Activated T-helper 2 cell treated with anti-CD3 and anti-CD28 coated beads, Interferon-gamma antibody, Interleukin-2, Interleukin-4, amounts not matched to agents 10 μg/mL and 5 μg/mL and 100 μg/mL, durations not matched to agents 14 hours and 24 hours and 36 hours (primary cell): ENCODE measurements at regions not wholly inside any gene's neighbourhood (a gene's known extent, or its start where the extent isn't known, plus 50 kb on each side); places are given as distances from the start of the nearest gene placed in this dataset.
A peak's percentile ranks its signal among the peaks of the same experiment; 100 is the strongest.
"Not testable (repeated sequence)": the region's sequence is repeated elsewhere in the genome, so short reads cannot be mapped to it uniquely, and the experiment has no call there.

Experiments
- DNase-seq: peaks from one replicate; pipeline ENCODE4 v3.0.0; 2021; ENCODE audit warnings: low spot score
- H3K27ac Mint-ChIP-seq: one replicate; pipeline ENCODE4 v1.8.0; 2021; ENCODE audit warnings: mixed read lengths
- H3K27me3 Mint-ChIP-seq: one replicate; pipeline ENCODE4 v1.8.0; 2021; ENCODE audit warnings: low read depth, mixed read lengths
- H3K36me3 Mint-ChIP-seq: one replicate; pipeline ENCODE4 v1.8.0; 2021; ENCODE audit warnings: low read depth, mixed read lengths
- H3K4me1 Mint-ChIP-seq: one replicate; pipeline ENCODE4 v1.8.0; 2021; ENCODE audit warnings: low read depth, mixed read lengths
- H3K4me3 Mint-ChIP-seq: one replicate; pipeline ENCODE4 v1.8.0; 2021; ENCODE audit warnings: low read depth, mild to moderate bottlenecking, moderate library complexity, mixed read lengths
- H3K9me3 Mint-ChIP-seq: one replicate; pipeline ENCODE4 v1.8.0; 2021; ENCODE audit warnings: mixed read lengths
- intact Hi-C: fragments of 100-400 bp; cut with micrococcal nuclease; formaldehyde crosslinking; loops from one replicate; pipeline ENCODE4 v1.15.1; 2023

- Mint-ChIP-seq H3K36me3 (no peaks in the 10 kb centered on the region), H3K4me3 (peak overlapping the region; percentile 82), H3K9me3 (no peaks in the 10 kb centered on the region), H3K27me3 (peaks cover 40% of the 10 kb centered on the region), H3K4me1 (peaks cover 29% of the 10 kb centered on the region), H3K27ac (peak overlapping the region; percentile 46)
- intact Hi-C loops = loop anchor here (2.0 to 5.0 kb wide), 3 partner anchors 45 to 551 kb away; no protein-coding TSS in a partner anchor
- DNase-seq = no peak
Measured at GRCh38 chr6:22147921-22148776, 148.7 kb downstream of the PRL start.

- no peak for DNase-seq
- no peak overlapping the region for H3K27ac Mint-ChIP-seq
- H3K4me3 Mint-ChIP-seq = no peak overlapping the region
- H3K27me3 Mint-ChIP-seq = peaks cover 44% of the 10 kb centered on the region
- H3K4me1 Mint-ChIP-seq = peaks cover 29% of the 10 kb centered on the region
- no peaks in the 10 kb centered on the region for H3K9me3 Mint-ChIP-seq
- intact Hi-C loops = loop anchor here (2.0 to 5.0 kb wide), 2 partner anchors 80 to 552 kb away; no protein-coding TSS in a partner anchor
- H3K36me3 Mint-ChIP-seq = no peaks in the 10 kb centered on the region
Measured at GRCh38 chr6:22149096-22149495, 147.7 kb downstream of the PRL start.

- no peaks in the 10 kb centered on the region for H3K9me3 Mint-ChIP-seq
- intact Hi-C loops = loop anchor here (2.0 to 5.0 kb wide), 2 partner anchors 81 to 552 kb away; no protein-coding TSS in a partner anchor
- no peak overlapping the region for H3K4me3 Mint-ChIP-seq
- H3K4me1 Mint-ChIP-seq = peaks cover 29% of the 10 kb centered on the region
- H3K36me3 Mint-ChIP-seq = no peaks in the 10 kb centered on the region
- H3K27me3 Mint-ChIP-seq = peaks cover 39% of the 10 kb centered on the region
- no peak overlapping the region for H3K27ac Mint-ChIP-seq
- DNase-seq = no peak
Measured at GRCh38 chr6:22149501-22150367, 147.1 kb downstream of the PRL start.

GRCh38 chr6:22150368-22151035 lies 146.3 kb downstream of the PRL start:
- intact Hi-C loops = no loop called here
- Mint-ChIP-seq H3K36me3 (no peaks in the 10 kb centered on the region), H3K4me1 (peaks cover 28% of the 10 kb centered on the region), H3K9me3 (no peaks in the 10 kb centered on the region), H3K27ac (no peak overlapping the region), H3K27me3 (peaks cover 34% of the 10 kb centered on the region), H3K4me3 (no peak overlapping the region)
- DNase-seq = no peak

DNA sequence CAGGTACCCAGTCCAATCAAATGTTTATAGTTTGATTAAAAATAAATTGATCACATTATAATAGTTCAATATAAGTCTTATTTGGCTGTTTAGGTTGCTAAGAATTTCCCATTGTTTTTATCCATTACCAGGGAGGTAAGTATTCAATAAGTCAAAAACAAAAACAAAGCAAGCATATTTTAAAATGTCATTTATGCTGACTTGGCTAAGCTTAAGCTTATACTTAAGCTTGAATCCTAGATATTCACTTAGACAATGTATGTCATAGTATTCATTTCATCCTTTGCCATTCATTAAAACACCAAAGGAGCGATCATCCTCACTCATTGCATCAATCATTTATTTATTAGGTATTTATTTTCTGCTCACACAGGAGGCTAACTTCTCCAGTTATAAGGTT lies 144.9 kb downstream of the PRL start:
- H3K27me3 Mint-ChIP-seq = peaks cover 23% of the 10 kb centered on the region
- no peak overlapping the region for H3K27ac Mint-ChIP-seq

GRCh38 chr6:22152841-22153240 lies 144.0 kb downstream of the PRL start:
- no peaks in the 10 kb centered on the region for H3K9me3 Mint-ChIP-seq
- H3K4me3 Mint-ChIP-seq = no peak overlapping the region
- DNase-seq = no peak
- H3K27ac Mint-ChIP-seq = no peak overlapping the region
- H3K4me1 Mint-ChIP-seq = peaks cover 11% of the 10 kb centered on the region
- peaks cover 18% of the 10 kb centered on the region for H3K27me3 Mint-ChIP-seq
- no peaks in the 10 kb centered on the region for H3K36me3 Mint-ChIP-seq
- intact Hi-C loops = no loop called here

More for the DNA sequence above, 144.9 kb downstream of the PRL start:
- intact Hi-C loops = no loop called here
- Mint-ChIP-seq H3K36me3 (no peaks in the 10 kb centered on the region), H3K4me1 (peaks cover 19% of the 10 kb centered on the region), H3K9me3 (no peaks in the 10 kb centered on the region), H3K4me3 (no peak overlapping the region)
- no peak for DNase-seq

GRCh38 chr6:22153384-22154158 lies 143.3 kb downstream of the PRL start:
- H3K36me3 Mint-ChIP-seq = no peaks in the 10 kb centered on the region
- intact Hi-C loops = no loop called here
- H3K27me3 Mint-ChIP-seq = peaks cover 11% of the 10 kb centered on the region
- H3K9me3 Mint-ChIP-seq = no peaks in the 10 kb centered on the region
- no peak for DNase-seq
- H3K27ac Mint-ChIP-seq = no peak overlapping the region
- no peak overlapping the region for H3K4me3 Mint-ChIP-seq
- H3K4me1 Mint-ChIP-seq = peaks cover 4% of the 10 kb centered on the region

- no peaks in the 10 kb centered on the region for H3K9me3 Mint-ChIP-seq
- H3K4me3 Mint-ChIP-seq = no peak overlapping the region
- no peak overlapping the region for H3K27ac Mint-ChIP-seq
- H3K27me3 Mint-ChIP-seq = peaks cover 7% of the 10 kb centered on the region
- no peaks in the 10 kb centered on the region for H3K4me1 Mint-ChIP-seq
- no peaks in the 10 kb centered on the region for H3K36me3 Mint-ChIP-seq
- intact Hi-C loops = no loop called here
- no peak for DNase-seq
Measured at GRCh38 chr6:22155551-22155950, 141.3 kb downstream of the PRL start.

DNA sequence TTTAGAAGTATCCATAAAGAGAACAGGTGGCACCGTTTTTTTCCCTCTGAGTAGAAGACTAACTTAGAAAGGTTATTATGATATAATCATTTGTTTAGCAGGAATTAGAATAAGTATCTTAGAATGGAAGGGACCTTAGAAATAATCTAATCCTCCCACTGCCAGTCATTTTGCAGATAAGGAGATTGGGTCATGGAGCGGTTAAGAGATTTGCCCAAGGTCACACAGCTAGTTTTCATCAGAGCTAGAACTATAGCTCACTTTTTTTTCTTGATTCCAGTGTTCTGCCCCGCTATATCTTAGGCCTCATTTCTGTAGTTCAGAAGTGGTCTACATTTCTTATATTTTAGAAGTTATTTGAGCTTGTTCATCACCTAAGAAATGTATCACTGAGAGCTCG lies 139.6 kb downstream of the PRL start:
- Mint-ChIP-seq H3K27me3 (peaks cover 5% of the 10 kb centered on the region), H3K36me3 (no peaks in the 10 kb centered on the region), H3K4me3 (no peak overlapping the region), H3K27ac (no peak overlapping the region), H3K4me1 (no peaks in the 10 kb centered on the region), H3K9me3 (no peaks in the 10 kb centered on the region)
- no peak for DNase-seq
- intact Hi-C loops = no loop called here

- Mint-ChIP-seq H3K36me3 (no peaks in the 10 kb centered on the region), H3K9me3 (no peaks in the 10 kb centered on the region), H3K27me3 (no peaks in the 10 kb centered on the region), H3K4me1 (no peaks in the 10 kb centered on the region), H3K27ac (no peak overlapping the region), H3K4me3 (no peak overlapping the region)
- intact Hi-C loops = no loop called here
- no peak for DNase-seq
Measured at GRCh38 chr6:22164236-22164635, 132.6 kb downstream of the PRL start.

DNA sequence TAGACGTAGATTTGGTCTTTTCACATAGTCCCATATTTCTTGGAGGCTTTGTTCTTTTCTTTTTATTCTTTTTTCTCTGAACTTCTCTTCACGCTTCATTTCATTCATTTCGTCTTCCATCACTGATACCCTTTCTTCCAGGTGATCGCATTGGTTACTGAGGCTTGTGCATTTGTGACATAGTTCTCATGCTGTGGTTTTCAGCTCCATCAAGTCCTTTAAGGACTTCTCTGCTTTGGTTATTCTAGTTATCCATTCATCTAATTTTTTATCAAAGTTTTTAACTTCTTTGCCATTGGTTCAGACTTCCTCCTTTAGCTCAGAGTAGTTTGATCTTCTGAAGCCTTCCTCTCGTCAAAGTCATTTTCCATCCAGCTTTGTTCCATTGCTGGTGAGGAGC lies 125.8 kb downstream of the PRL start:
- H3K27ac Mint-ChIP-seq, H3K36me3 Mint-ChIP-seq, DNase-seq, H3K4me1 Mint-ChIP-seq, intact Hi-C loops, H3K4me3 Mint-ChIP-seq, H3K27me3 Mint-ChIP-seq: not testable (repeated sequence)
- peaks cover 29% of the 10 kb centered on the region for H3K9me3 Mint-ChIP-seq

GRCh38 chr6:22171885-22172284 lies 125.0 kb downstream of the PRL start:
- H3K27ac Mint-ChIP-seq, H3K27me3 Mint-ChIP-seq, H3K4me3 Mint-ChIP-seq, H3K36me3 Mint-ChIP-seq, H3K4me1 Mint-ChIP-seq, DNase-seq, intact Hi-C loops: not testable (repeated sequence)
- peaks cover 29% of the 10 kb centered on the region for H3K9me3 Mint-ChIP-seq
